ENCODE measurements at regions not wholly inside any gene's neighbourhood (a gene's known extent, or its start where the extent isn't known, plus 50 kb on each side); places are given as distances from the start of the nearest gene placed in this dataset.

DNA sequence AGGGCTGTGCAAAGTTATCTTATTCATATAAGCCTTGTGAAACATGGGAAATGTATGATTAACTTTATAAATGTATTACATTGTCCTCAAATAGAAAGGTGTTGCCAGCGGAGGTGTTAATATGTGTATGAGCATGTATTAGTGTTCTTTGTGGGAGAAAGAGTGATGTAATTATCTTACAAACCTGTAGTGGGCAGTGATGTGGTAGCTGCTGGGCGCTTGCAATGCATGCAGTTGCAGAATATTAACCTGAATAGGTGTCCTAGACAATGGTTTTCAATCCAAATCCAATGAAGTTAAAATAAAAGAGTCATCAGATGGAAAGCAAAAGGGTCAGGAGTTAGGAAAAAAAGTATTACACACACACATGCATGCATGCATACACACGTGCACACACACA, 881.3 kb upstream of the CADM2 start:
- TF ChIP-seq, protein P1, sequence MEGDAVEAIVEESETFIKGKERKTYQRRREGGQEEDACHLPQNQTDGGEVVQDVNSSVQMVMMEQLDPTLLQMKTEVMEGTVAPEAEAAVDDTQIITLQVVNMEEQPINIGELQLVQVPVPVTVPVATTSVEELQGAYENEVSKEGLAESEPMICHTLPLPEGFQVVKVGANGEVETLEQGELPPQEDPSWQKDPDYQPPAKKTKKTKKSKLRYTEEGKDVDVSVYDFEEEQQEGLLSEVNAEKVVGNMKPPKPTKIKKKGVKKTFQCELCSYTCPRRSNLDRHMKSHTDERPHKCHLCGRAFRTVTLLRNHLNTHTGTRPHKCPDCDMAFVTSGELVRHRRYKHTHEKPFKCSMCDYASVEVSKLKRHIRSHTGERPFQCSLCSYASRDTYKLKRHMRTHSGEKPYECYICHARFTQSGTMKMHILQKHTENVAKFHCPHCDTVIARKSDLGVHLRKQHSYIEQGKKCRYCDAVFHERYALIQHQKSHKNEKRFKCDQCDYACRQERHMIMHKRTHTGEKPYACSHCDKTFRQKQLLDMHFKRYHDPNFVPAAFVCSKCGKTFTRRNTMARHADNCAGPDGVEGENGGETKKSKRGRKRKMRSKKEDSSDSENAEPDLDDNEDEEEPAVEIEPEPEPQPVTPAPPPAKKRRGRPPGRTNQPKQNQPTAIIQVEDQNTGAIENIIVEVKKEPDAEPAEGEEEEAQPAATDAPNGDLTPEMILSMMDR (IDR thresholded peaks at IDR 0.05), result no peak
- no peak for TF ChIP-seq POLR2A (IDR thresholded peaks at IDR 0.05)
